H1 (cell line): ENCODE measurements at regions not wholly inside any gene's neighbourhood (a gene's known extent, or its start where the extent isn't known, plus 50 kb on each side); places are given as distances from the start of the nearest gene placed in this dataset.

Experiments used
- CTCF ChIA-PET: fragments of 300-600 bp; sonication (Branson Sonifier 250); formaldehyde crosslinking; loops from one replicate; lab custom pipeline; 2021; ENCODE audit not compliant: partially characterized antibody; lab: Charles Lee
- POLR2A ChIA-PET: fragments of 300-600 bp; sonication (Branson Sonifier 250); formaldehyde crosslinking; loops from one replicate; lab custom pipeline; 2021; ENCODE audit warnings: inconsistent platforms; ENCODE audit not compliant: partially characterized antibody; lab: Charles Lee
- DNase-seq, 2 experiments: peaks; one replicate each; pipeline versions ENCODE4 v3.0.0 to v3.0.0-alpha.2; 2010 to 2022; ENCODE audit warnings: low spot score in 2 of 2, low read depth in 1 of 2, mixed read lengths in 1 of 2
- FAIRE-seq: peaks from 2 replicates; lab custom pipeline; 2011; peaks lifted over from hg19 to GRCh38; lab: Jason Lieb, UNC
- H2AFZ ChIP-seq: 2 replicates; pipeline ENCODE4 v1.8.1; 2012; ENCODE audit warnings: low read length, inconsistent platforms
- H2AK5ac ChIP-seq: 2 replicates; pipeline ENCODE4 v1.6.1; 2013; ENCODE audit warnings: low read depth, low read length
- H2BK120ac ChIP-seq: replicated peaks from 2 replicates; pipeline ENCODE3; 2013; ENCODE audit warnings: low read depth, low read length, inconsistent platforms
- H2BK12ac ChIP-seq: 2 replicates; pipeline ENCODE4 v1.6.1; 2013; ENCODE audit warnings: low read depth, low read length
- H2BK15ac ChIP-seq: 2 replicates; pipeline ENCODE4 v1.6.1; 2013; ENCODE audit warnings: low read length
- H2BK20ac ChIP-seq: 2 replicates; pipeline ENCODE4 v1.6.1; 2013; ENCODE audit warnings: low read length
- H2BK5ac ChIP-seq: 2 replicates; pipeline ENCODE4 v1.6.1; 2013; ENCODE audit warnings: low read depth, low read length
- H3K14ac ChIP-seq: 2 replicates; pipeline ENCODE4 v1.6.1; 2013; ENCODE audit warnings: inconsistent platforms; ENCODE audit not compliant: insufficient read length
- H3K18ac ChIP-seq: 2 replicates; pipeline ENCODE4 v1.6.1; 2013; ENCODE audit warnings: low read length; ENCODE audit errors: extremely low read depth
- H3K23ac ChIP-seq: 2 replicates; pipeline ENCODE4 v1.6.1; 2013; ENCODE audit warnings: inconsistent platforms; ENCODE audit not compliant: insufficient read length
- H3K23me2 ChIP-seq: 2 replicates; pipeline ENCODE4 v1.6.1; 2013; ENCODE audit warnings: low read depth, low read length
- H3K27ac ChIP-seq: 2 replicates; pipeline ENCODE4 v1.6.1; 2011; ENCODE audit warnings: low read depth, low read length, inconsistent platforms
- H3K27me3 ChIP-seq, 4 experiments: replicated peaks in 1 of 4; 1 replicate in 1 of 4; 2 replicates in 3 of 4; pipeline versions ENCODE4 v1.6.1 to v1.8.1; 2011 to 2013; ENCODE audit warnings: low read length in 3 of 4, mild to moderate bottlenecking in 3 of 4, inconsistent platforms in 2 of 4, mixed read lengths in 2 of 4, moderate library complexity in 1 of 4; ENCODE audit not compliant: control insufficient read depth in 3 of 4, insufficient read depth in 3 of 4; ENCODE audit errors: extremely low read depth in 1 of 4
- H3K36me3 ChIP-seq, 4 experiments: 2 replicates each; pipeline versions ENCODE4 v1.6.1 to v1.8.1; 2011 to 2013; ENCODE audit warnings: mild to moderate bottlenecking in 4 of 4, low read length in 3 of 4, moderate library complexity in 2 of 4, control low read depth in 1 of 4, inconsistent platforms in 1 of 4; ENCODE audit not compliant: insufficient read depth in 4 of 4, control insufficient read depth in 2 of 4
- H3K4ac ChIP-seq: replicated peaks from 2 replicates; pipeline ENCODE3; 2013; ENCODE audit warnings: low read length, low read depth, mixed read lengths, inconsistent platforms; ENCODE audit not compliant: insufficient read length
- H3K4me1 ChIP-seq, 4 experiments: replicated peaks in 1 of 4; 1 replicate in 1 of 4; 2 replicates in 3 of 4; pipeline versions ENCODE4 v1.6.1 to v1.8.1; 2011 to 2013; ENCODE audit warnings: low read length in 3 of 4, inconsistent platforms in 2 of 4, mixed read lengths in 1 of 4; ENCODE audit not compliant: insufficient read depth in 4 of 4, control insufficient read depth in 3 of 4
- H3K4me2 ChIP-seq, 2 experiments: 2 replicates each; pipeline versions ENCODE4 v1.6.1 to v1.8.1; 2011 to 2013; ENCODE audit warnings: low read depth in 2 of 2, low read length in 2 of 2, control low read depth in 1 of 2, inconsistent platforms in 1 of 2, mild to moderate bottlenecking in 1 of 2; ENCODE audit not compliant: insufficient read depth in 1 of 2
- H3K4me3 ChIP-seq, 4 experiments: fragments of 200-600, 300-600 bp in 1 of 4; sonication (generic), shearing (Covaris generic), sonication (Bioruptor Twin) in 1 of 4; 2 replicates each; pipeline versions ENCODE4 v1.5.1 to v1.8.1; 2011 to 2016; ENCODE audit warnings: low read length in 4 of 4, low read depth in 3 of 4, control low read depth in 2 of 4, inconsistent platforms in 2 of 4, mild to moderate bottlenecking in 2 of 4, mixed read lengths in 1 of 4, moderate library complexity in 1 of 4; ENCODE audit not compliant: insufficient read depth in 2 of 4; ENCODE audit errors: extremely low read depth in 1 of 4
- H3K56ac ChIP-seq: replicated peaks from 2 replicates; pipeline ENCODE3; 2013; ENCODE audit warnings: low read depth, mild to moderate bottlenecking, mixed read lengths, low read length, inconsistent platforms; ENCODE audit not compliant: insufficient read length
- H3K79me1 ChIP-seq: 2 replicates; pipeline ENCODE4 v1.6.1; 2013; ENCODE audit warnings: low read depth, low read length, control low read depth
- H3K79me2 ChIP-seq, 2 experiments: 2 replicates each; pipeline versions ENCODE4 v1.6.1 to v1.8.1; 2012 to 2013; ENCODE audit warnings: low read length in 2 of 2, mild to moderate bottlenecking in 2 of 2, inconsistent platforms in 1 of 2; ENCODE audit not compliant: insufficient read depth in 2 of 2, control insufficient read depth in 1 of 2
- H3K9ac ChIP-seq, 4 experiments: replicated peaks in 1 of 4; 1 replicate in 1 of 4; 2 replicates in 3 of 4; pipeline versions ENCODE4 v1.6.1 to v1.8.1; 2011 to 2013; ENCODE audit warnings: low read depth in 3 of 4, low read length in 3 of 4, control low read depth in 2 of 4, mild to moderate bottlenecking in 2 of 4, moderate library complexity in 2 of 4, inconsistent platforms in 1 of 4; ENCODE audit errors: extremely low read depth in 1 of 4
- H3K9me3 ChIP-seq, 2 experiments: 2 replicates each; pipeline versions ENCODE4 v1.6.1 to v1.8.1; 2012 to 2013; ENCODE audit warnings: mild to moderate bottlenecking in 2 of 2, moderate library complexity in 2 of 2, control low read depth in 1 of 2, inconsistent platforms in 1 of 2, low read depth in 1 of 2, low read length in 1 of 2, mixed read lengths in 1 of 2; ENCODE audit not compliant: insufficient read depth in 2 of 2
- H4K20me1 ChIP-seq, 2 experiments: replicated peaks in 1 of 2; 2 replicates each; pipeline versions ENCODE3 to v1.8.1; 2011 to 2013; ENCODE audit warnings: inconsistent platforms in 2 of 2, low read length in 2 of 2, mild to moderate bottlenecking in 1 of 2; ENCODE audit not compliant: insufficient read depth in 2 of 2, control insufficient read depth in 1 of 2
- H4K5ac ChIP-seq: 2 replicates; pipeline ENCODE4 v1.6.1; 2013; ENCODE audit warnings: low read length, low read depth, mixed read lengths, inconsistent platforms; ENCODE audit not compliant: insufficient read length
- H4K8ac ChIP-seq: 2 replicates; pipeline ENCODE4 v1.8.0; 2013; ENCODE audit warnings: mild to moderate bottlenecking, moderate library complexity, low read length, inconsistent platforms; ENCODE audit not compliant: insufficient read depth; ENCODE audit errors: extremely low read depth
- H4K91ac ChIP-seq: replicated peaks from 2 replicates; pipeline ENCODE3; 2013; ENCODE audit warnings: low read length, mixed read lengths, inconsistent platforms; ENCODE audit not compliant: insufficient read length
- CREB1 ChIP-seq: IDR thresholded peaks from 2 replicates; pipeline ENCODE4 v1.6.1; 2012; ENCODE audit warnings: inconsistent platforms
- POU5F1 ChIP-seq: IDR thresholded peaks from 2 replicates; pipeline ENCODE4 v1.6.1; 2011; ENCODE audit warnings: low read depth, mild to moderate bottlenecking, low read length, moderate library complexity
- ZNF274 ChIP-seq: IDR thresholded peaks from 2 replicates; pipeline ENCODE4 v1.7.0; 2012; ENCODE audit warnings: low read length, borderline replicate concordance; ENCODE audit errors: extremely low read depth
- WGBS, 2 experiments: shearing (Covaris generic) in 1 of 2; methylation state at CpG; one replicate each; pipeline versions ENCODE4 v1.1.6 to v1.1.7; 2013 to 2015; ENCODE audit warnings: low lambda C conversion rate in 2 of 2, mixed read lengths in 2 of 2, inconsistent platforms in 1 of 2, low coverage in 1 of 2, missing lambda C conversion rate in 1 of 2; ENCODE audit not compliant: insufficient replicate concordance in 2 of 2, insufficient coverage in 1 of 2, insufficient read length in 1 of 2; ENCODE audit errors: extremely low coverage in 1 of 2, missing lambda C conversion rate in 1 of 2; 5-methylcytosine and 5-hydroxymethylcytosine counted together
- TF ChIP-seq, protein P1 (sequence below), 3 experiments: IDR thresholded peaks; 1 replicate in 2 of 3; 2 replicates in 1 of 3; pipeline versions ENCODE4 v1.5.1 to v1.6.1; 2011; ENCODE audit warnings: low read length in 3 of 3, mild to moderate bottlenecking in 3 of 3, inconsistent platforms in 2 of 3, low read depth in 1 of 3, moderate library complexity in 1 of 3; ENCODE audit not compliant: insufficient read depth in 1 of 3; ENCODE audit errors: control extremely low read depth in 1 of 3

- H3K4me1 ChIP-seq, result peaks cover 0 to 3% (median 0%) of the 10 kb centered on the region in 4 experiments; a peak in 1 of 7 replicates
- CTCF ChIA-PET, result interaction anchor here (0.6 kb wide), 1 partner anchor 776 kb away, joined by 4 read pairs; no protein-coding TSS in a partner anchor
- POLR2A ChIA-PET, result no interaction called here
These were observed 381.9 kb upstream of the PBX1 start for GRCh38 chr1:164177118-164177517.

More at GRCh38 chr1:164177118-164177517, 381.9 kb upstream of the PBX1 start:
- Histone ChIP-seq H4K8ac (no peak overlapping the region), H3K23me2 (no peaks in the 10 kb centered on the region), H3K27ac (no peak overlapping the region), H3K79me1 (no peaks in the 10 kb centered on the region), H3K36me3 (no peaks in the 10 kb centered on the region), H2BK15ac (no peak overlapping the region), H2AK5ac (no peak overlapping the region), H2AFZ (no peak overlapping the region), H2BK12ac (no peak overlapping the region), H3K79me2 (no peaks in the 10 kb centered on the region), H3K4ac (no peak overlapping the region), H3K23ac (no peak overlapping the region), H3K18ac (no peak overlapping the region), H3K14ac (no peak overlapping the region), H3K4me2 (no peak overlapping the region), H3K9ac (no peak overlapping the region), H2BK5ac (no peak overlapping the region), H2BK120ac (no peak overlapping the region), H2BK20ac (no peak overlapping the region), H3K4me3 (no peak overlapping the region), H4K91ac (no peak overlapping the region), H4K5ac (no peak overlapping the region), H3K56ac (no peak overlapping the region), H3K9me3 (no peaks in the 10 kb centered on the region), H3K27me3 (peaks cover 0 to 1% (median 0%) of the 10 kb centered on the region in 4 experiments; a peak in 1 of 7 replicates), H4K20me1 (no peaks in the 10 kb centered on the region)
- FAIRE-seq (no peak), DNase-seq (no peak)
- TF ChIP-seq, protein P1, sequence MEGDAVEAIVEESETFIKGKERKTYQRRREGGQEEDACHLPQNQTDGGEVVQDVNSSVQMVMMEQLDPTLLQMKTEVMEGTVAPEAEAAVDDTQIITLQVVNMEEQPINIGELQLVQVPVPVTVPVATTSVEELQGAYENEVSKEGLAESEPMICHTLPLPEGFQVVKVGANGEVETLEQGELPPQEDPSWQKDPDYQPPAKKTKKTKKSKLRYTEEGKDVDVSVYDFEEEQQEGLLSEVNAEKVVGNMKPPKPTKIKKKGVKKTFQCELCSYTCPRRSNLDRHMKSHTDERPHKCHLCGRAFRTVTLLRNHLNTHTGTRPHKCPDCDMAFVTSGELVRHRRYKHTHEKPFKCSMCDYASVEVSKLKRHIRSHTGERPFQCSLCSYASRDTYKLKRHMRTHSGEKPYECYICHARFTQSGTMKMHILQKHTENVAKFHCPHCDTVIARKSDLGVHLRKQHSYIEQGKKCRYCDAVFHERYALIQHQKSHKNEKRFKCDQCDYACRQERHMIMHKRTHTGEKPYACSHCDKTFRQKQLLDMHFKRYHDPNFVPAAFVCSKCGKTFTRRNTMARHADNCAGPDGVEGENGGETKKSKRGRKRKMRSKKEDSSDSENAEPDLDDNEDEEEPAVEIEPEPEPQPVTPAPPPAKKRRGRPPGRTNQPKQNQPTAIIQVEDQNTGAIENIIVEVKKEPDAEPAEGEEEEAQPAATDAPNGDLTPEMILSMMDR (IDR thresholded peaks at IDR 0.05; ENCODE audit: control extremely low read depth in 1 of 3, insufficient read depth in 1 of 3, low read depth in 1 of 3, low read length in 3 of 3), result no peak
- TF ChIP-seq POU5F1, result no peak
- TF ChIP-seq CREB1, result no peak
- TF ChIP-seq ZNF274, result no peak
- 90% methylated on average over 2 of the region's 2 CpGs; no CpG with 5 or more reads in 1 of the 2 experiments for WGBS, 2 experiments
